WTC11 (cell line): ENCODE measurements at regions not wholly inside any gene's neighbourhood (a gene's known extent, or its start where the extent isn't known, plus 50 kb on each side); places are given as distances from the start of the nearest gene placed in this dataset.
A peak's percentile ranks its signal among the peaks of the same experiment; 100 is the strongest.
"Not testable (repeated sequence)": the region's sequence is repeated elsewhere in the genome, so short reads cannot be mapped to it uniquely, and the experiment has no call there.

Source experiments
- KAT7 ChIP-seq: sonication (generic); formaldehyde crosslinking; IDR thresholded peaks from 2 replicates; pipeline ENCODE4 v1.8.1; 2023; ENCODE audit warnings: missing genetic modification reagents, mild to moderate bottlenecking, borderline replicate concordance
- NFATC4 ChIP-seq: fragments of 250-450 bp; sonication (Bioruptor Pico); IDR thresholded peaks from 2 replicates; pipeline ENCODE4 v1.9.0; 2021; ENCODE audit warnings: mild to moderate bottlenecking
- NFYB ChIP-seq: sonication (generic); formaldehyde crosslinking; conservative IDR thresholded peaks from 2 replicates; pipeline ENCODE4 v1.8.0; 2022; ENCODE audit warnings: low read depth, missing genetic modification reagents
- ZNF317 ChIP-seq: sonication (generic); formaldehyde crosslinking; IDR thresholded peaks from 2 replicates; pipeline ENCODE4 v1.8.1; 2023; ENCODE audit warnings: low read depth, mild to moderate bottlenecking, moderate library complexity, missing genetic modification reagents, borderline replicate concordance
- TF ChIP-seq, protein P1 (sequence below): fragments of 200-600 bp; IDR thresholded peaks from 2 replicates; pipeline ENCODE4 v1.8.0; 2022; ENCODE audit warnings: antibody characterized with exemption
- TF ChIP-seq, protein P2 (sequence below): sonication (generic); formaldehyde crosslinking; conservative IDR thresholded peaks from 2 replicates; pipeline ENCODE4 v1.8.1; 2023; ENCODE audit warnings: mild to moderate bottlenecking, low read depth, missing genetic modification reagents, moderate library complexity
- TF ChIP-seq, protein P3 (sequence below): sonication (generic); formaldehyde crosslinking; IDR thresholded peaks from 2 replicates; pipeline ENCODE4 v1.8.0; 2022; ENCODE audit warnings: mild to moderate bottlenecking, missing genetic modification reagents
- TF ChIP-seq, protein P4 (sequence below): sonication (generic); formaldehyde crosslinking; IDR thresholded peaks from 2 replicates; pipeline ENCODE4 v1.8.1; 2022; ENCODE audit warnings: low read depth, missing genetic modification reagents, borderline replicate concordance
- TF ChIP-seq, protein P5 (sequence below): sonication (generic); formaldehyde crosslinking; conservative IDR thresholded peaks from 2 replicates; pipeline ENCODE4 v1.8.1; 2022; ENCODE audit warnings: mild to moderate bottlenecking, missing genetic modification reagents
- TF ChIP-seq, protein P6 (sequence below): sonication (generic); formaldehyde crosslinking; IDR thresholded peaks from 2 replicates; pipeline ENCODE4 v1.8.0; 2022; ENCODE audit warnings: mild to moderate bottlenecking, missing genetic modification reagents
- TF ChIP-seq, protein P7 (sequence below): sonication (generic); formaldehyde crosslinking; IDR thresholded peaks from 2 replicates; pipeline ENCODE4 v1.8.1; 2023; ENCODE audit warnings: mild to moderate bottlenecking, missing genetic modification reagents, moderate library complexity
- TF ChIP-seq, protein P8 (sequence below): sonication (generic); formaldehyde crosslinking; IDR thresholded peaks from 2 replicates; pipeline ENCODE4 v1.8.0; 2023; ENCODE audit warnings: missing genetic modification reagents

DNA sequence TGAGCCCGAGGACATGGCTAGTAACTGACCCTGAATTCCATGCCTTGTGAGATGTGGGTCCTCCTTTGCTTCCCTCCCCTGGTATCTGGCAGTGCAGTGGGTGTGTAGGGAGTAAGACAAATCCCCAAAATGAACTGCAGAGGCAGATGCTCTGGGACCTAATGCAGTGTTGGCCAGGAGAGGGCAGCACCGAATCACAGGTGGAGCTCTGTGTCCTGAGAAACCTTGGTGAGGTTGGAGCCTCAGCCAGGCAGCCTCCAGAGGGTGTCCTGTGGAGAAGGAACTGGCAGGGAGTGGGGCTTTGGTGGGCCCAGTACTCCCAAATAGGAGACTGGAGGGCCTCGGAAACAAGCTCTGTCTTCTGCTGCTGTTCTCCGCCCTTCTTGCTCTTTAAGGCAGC is 209.9 kb downstream of the CCNG2 start:
- TF ChIP-seq, protein P1, sequence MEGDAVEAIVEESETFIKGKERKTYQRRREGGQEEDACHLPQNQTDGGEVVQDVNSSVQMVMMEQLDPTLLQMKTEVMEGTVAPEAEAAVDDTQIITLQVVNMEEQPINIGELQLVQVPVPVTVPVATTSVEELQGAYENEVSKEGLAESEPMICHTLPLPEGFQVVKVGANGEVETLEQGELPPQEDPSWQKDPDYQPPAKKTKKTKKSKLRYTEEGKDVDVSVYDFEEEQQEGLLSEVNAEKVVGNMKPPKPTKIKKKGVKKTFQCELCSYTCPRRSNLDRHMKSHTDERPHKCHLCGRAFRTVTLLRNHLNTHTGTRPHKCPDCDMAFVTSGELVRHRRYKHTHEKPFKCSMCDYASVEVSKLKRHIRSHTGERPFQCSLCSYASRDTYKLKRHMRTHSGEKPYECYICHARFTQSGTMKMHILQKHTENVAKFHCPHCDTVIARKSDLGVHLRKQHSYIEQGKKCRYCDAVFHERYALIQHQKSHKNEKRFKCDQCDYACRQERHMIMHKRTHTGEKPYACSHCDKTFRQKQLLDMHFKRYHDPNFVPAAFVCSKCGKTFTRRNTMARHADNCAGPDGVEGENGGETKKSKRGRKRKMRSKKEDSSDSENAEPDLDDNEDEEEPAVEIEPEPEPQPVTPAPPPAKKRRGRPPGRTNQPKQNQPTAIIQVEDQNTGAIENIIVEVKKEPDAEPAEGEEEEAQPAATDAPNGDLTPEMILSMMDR = peak; percentile 34; the same call in 1 of the 2 replicates
- TF ChIP-seq, protein P2, sequence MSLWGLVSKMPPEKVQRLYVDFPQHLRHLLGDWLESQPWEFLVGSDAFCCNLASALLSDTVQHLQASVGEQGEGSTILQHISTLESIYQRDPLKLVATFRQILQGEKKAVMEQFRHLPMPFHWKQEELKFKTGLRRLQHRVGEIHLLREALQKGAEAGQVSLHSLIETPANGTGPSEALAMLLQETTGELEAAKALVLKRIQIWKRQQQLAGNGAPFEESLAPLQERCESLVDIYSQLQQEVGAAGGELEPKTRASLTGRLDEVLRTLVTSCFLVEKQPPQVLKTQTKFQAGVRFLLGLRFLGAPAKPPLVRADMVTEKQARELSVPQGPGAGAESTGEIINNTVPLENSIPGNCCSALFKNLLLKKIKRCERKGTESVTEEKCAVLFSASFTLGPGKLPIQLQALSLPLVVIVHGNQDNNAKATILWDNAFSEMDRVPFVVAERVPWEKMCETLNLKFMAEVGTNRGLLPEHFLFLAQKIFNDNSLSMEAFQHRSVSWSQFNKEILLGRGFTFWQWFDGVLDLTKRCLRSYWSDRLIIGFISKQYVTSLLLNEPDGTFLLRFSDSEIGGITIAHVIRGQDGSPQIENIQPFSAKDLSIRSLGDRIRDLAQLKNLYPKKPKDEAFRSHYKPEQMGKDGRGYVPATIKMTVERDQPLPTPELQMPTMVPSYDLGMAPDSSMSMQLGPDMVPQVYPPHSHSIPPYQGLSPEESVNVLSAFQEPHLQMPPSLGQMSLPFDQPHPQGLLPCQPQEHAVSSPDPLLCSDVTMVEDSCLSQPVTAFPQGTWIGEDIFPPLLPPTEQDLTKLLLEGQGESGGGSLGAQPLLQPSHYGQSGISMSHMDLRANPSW (CRISPR knock-in tag) = not testable (repeated sequence)
- TF ChIP-seq ZNF317; KAT7 (CRISPR knock-in tag); NFYB (CRISPR knock-in tag); NFATC4 (CRISPR knock-in tag): not testable (repeated sequence)
- TF ChIP-seq, protein P3, sequence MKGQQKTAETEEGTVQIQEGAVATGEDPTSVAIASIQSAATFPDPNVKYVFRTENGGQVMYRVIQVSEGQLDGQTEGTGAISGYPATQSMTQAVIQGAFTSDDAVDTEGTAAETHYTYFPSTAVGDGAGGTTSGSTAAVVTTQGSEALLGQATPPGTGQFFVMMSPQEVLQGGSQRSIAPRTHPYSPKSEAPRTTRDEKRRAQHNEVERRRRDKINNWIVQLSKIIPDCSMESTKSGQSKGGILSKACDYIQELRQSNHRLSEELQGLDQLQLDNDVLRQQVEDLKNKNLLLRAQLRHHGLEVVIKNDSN (CRISPR knock-in tag) = not testable (repeated sequence)
- TF ChIP-seq, protein P4, sequence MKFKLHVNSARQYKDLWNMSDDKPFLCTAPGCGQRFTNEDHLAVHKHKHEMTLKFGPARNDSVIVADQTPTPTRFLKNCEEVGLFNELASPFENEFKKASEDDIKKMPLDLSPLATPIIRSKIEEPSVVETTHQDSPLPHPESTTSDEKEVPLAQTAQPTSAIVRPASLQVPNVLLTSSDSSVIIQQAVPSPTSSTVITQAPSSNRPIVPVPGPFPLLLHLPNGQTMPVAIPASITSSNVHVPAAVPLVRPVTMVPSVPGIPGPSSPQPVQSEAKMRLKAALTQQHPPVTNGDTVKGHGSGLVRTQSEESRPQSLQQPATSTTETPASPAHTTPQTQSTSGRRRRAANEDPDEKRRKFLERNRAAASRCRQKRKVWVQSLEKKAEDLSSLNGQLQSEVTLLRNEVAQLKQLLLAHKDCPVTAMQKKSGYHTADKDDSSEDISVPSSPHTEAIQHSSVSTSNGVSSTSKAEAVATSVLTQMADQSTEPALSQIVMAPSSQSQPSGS (CRISPR knock-in tag) = not testable (repeated sequence)
- TF ChIP-seq, protein P5, sequence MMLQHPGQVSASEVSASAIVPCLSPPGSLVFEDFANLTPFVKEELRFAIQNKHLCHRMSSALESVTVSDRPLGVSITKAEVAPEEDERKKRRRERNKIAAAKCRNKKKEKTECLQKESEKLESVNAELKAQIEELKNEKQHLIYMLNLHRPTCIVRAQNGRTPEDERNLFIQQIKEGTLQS (CRISPR knock-in tag) = not testable (repeated sequence)
- TF ChIP-seq, protein P6, sequence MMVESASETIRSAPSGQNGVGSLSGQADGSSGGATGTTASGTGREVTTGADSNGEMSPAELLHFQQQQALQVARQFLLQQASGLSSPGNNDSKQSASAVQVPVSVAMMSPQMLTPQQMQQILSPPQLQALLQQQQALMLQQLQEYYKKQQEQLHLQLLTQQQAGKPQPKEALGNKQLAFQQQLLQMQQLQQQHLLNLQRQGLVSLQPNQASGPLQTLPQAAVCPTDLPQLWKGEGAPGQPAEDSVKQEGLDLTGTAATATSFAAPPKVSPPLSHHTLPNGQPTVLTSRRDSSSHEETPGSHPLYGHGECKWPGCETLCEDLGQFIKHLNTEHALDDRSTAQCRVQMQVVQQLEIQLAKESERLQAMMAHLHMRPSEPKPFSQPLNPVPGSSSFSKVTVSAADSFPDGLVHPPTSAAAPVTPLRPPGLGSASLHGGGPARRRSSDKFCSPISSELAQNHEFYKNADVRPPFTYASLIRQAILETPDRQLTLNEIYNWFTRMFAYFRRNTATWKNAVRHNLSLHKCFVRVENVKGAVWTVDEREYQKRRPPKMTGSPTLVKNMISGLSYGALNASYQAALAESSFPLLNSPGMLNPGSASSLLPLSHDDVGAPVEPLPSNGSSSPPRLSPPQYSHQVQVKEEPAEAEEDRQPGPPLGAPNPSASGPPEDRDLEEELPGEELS = not testable (repeated sequence)
- TF ChIP-seq, protein P7, sequence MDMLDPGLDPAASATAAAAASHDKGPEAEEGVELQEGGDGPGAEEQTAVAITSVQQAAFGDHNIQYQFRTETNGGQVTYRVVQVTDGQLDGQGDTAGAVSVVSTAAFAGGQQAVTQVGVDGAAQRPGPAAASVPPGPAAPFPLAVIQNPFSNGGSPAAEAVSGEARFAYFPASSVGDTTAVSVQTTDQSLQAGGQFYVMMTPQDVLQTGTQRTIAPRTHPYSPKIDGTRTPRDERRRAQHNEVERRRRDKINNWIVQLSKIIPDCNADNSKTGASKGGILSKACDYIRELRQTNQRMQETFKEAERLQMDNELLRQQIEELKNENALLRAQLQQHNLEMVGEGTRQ (CRISPR knock-in tag) = not testable (repeated sequence)
- TF ChIP-seq, protein P8, sequence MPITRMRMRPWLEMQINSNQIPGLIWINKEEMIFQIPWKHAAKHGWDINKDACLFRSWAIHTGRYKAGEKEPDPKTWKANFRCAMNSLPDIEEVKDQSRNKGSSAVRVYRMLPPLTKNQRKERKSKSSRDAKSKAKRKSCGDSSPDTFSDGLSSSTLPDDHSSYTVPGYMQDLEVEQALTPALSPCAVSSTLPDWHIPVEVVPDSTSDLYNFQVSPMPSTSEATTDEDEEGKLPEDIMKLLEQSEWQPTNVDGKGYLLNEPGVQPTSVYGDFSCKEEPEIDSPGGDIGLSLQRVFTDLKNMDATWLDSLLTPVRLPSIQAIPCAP (CRISPR knock-in tag) = not testable (repeated sequence)
